Right lobe of liver (tissue), 6 donors: ENCODE measurements at regions not wholly inside any gene's neighbourhood (a gene's known extent, or its start where the extent isn't known, plus 50 kb on each side); places are given as distances from the start of the nearest gene placed in this dataset.
A peak's percentile ranks its signal among the peaks of the same experiment; 100 is the strongest.

Source experiments
- ATAC-seq, 4 donors: fragments of 200-7000 bp; cut with Tn5 transposase; one replicate each; pipeline ENCODE4 v1.9.1; 2020; ENCODE audit warnings: mild to moderate bottlenecking in 4 of 4, moderate library complexity in 4 of 4
- DNase-seq, 3 donors: peaks; one replicate each; pipeline ENCODE4 v3.0.0-alpha.2; 2020
- H3K27ac ChIP-seq, 3 donors: fragments of 200-600 bp; one replicate each; pipeline ENCODE4 v1.8.0; 2022
- H3K27me3 ChIP-seq, 2 donors: fragments of 200-600 bp; one replicate each; pipeline ENCODE4 v1.8.0; 2022
- H3K36me3 ChIP-seq, 4 donors: fragments of 200-600 bp; sonication (generic) in 1 of 4; one replicate each; pipeline versions ENCODE4 v1.5.1 to v1.8.0; 2017 to 2022; ENCODE audit warnings: control low read depth in 1 of 4
- H3K4me1 ChIP-seq, 4 donors: fragments of 200-600 bp; sonication (generic) in 1 of 4; one replicate each; pipeline versions ENCODE4 v1.5.1 to v1.8.0; 2017 to 2022; ENCODE audit warnings: control low read depth in 1 of 4
- H3K4me3 ChIP-seq, 3 donors: fragments of 200-600 bp; one replicate each; pipeline ENCODE4 v1.8.0; 2022
- H3K9me3 ChIP-seq, 4 donors: fragments of 200-600 bp; sonication (generic) in 1 of 4; one replicate each; pipeline versions ENCODE4 v1.5.1 to v1.8.0; 2017 to 2022; ENCODE audit warnings: control low read depth in 1 of 4
- CTCF ChIP-seq, 4 donors: fragments of 200-600 bp in 3 of 4; fragments of 450-650 bp in 1 of 4; IDR thresholded peaks; one replicate each; pipeline versions ENCODE4 v1.5.1 to v1.8.0; 2016 to 2022; ENCODE audit warnings: antibody characterized with exemption in 4 of 4, mild to moderate bottlenecking in 2 of 4
- POLR2A ChIP-seq: fragments of 450-650 bp; IDR thresholded peaks from one replicate; pipeline ENCODE4 v1.6.1; 2017; ENCODE audit warnings: antibody characterized with exemption, mild to moderate bottlenecking
- WGBS: methylation state at CpG from one replicate; pipeline ENCODE4 v1.1.6; 2018; ENCODE audit warnings: low coverage, low lambda C conversion rate; ENCODE audit not compliant: insufficient coverage; ENCODE audit errors: missing lambda C conversion rate; 5-methylcytosine and 5-hydroxymethylcytosine counted together
- intact Hi-C, 2 donors: fragments of 100-400 bp; cut with DNase I; formaldehyde crosslinking; loops; one replicate each; pipeline versions ENCODE4 v1.11.2 to v1.14.1; 2022
- donor health status: DM: no; HTN: yes; CAD: no.
- donor health status: DM: no; HTN: no; CAD: no.
- donor health status: DM: no; HTN: no; CAD: no.
- donor health status: DM: no; HTN: yes; CAD: no.
- donor health status: DM: no; HTN: yes; CAD: no.

- H3K27ac ChIP-seq = no peak overlapping the region
- intact Hi-C loops = no loop called here
- 49% methylated on average over 4 of the region's 4 CpGs for WGBS
Measured at GRCh38 chr15:69718916-69719315, 266.3 kb downstream of the RPLP1 start.

GRCh38 chr15:69719527-69720240 is 267.1 kb downstream of the RPLP1 start:
- H3K4me1 ChIP-seq = no peaks in the 10 kb centered on the region
- no peaks in the 10 kb centered on the region for H3K27me3 ChIP-seq
- intact Hi-C loops = no loop called here
- H3K36me3 ChIP-seq = no peaks in the 10 kb centered on the region
- TF ChIP-seq POLR2A = no peak
- no peak for TF ChIP-seq CTCF (IDR thresholded peaks at IDR 0.05)
- WGBS = 28% methylated on average over 2 of the region's 4 CpGs
- no peaks in the 10 kb centered on the region for H3K9me3 ChIP-seq
- DNase-seq (no peak), ATAC-seq (peak; percentile 36 to 63 (median 60))
- peak overlapping the region in 1 of 3 donors; percentile 3 for H3K27ac ChIP-seq
- H3K4me3 ChIP-seq = no peak overlapping the region

More at GRCh38 chr15:69718916-69719315, 266.3 kb downstream of the RPLP1 start:
- no peak for TF ChIP-seq CTCF (IDR thresholded peaks at IDR 0.05)
- TF ChIP-seq POLR2A = no peak
- H3K27me3 ChIP-seq = no peaks in the 10 kb centered on the region
- no peak overlapping the region for H3K4me3 ChIP-seq
- DNase-seq (no peak), ATAC-seq (peak; percentile 30 to 42 (median 36))
- H3K36me3 ChIP-seq = no peaks in the 10 kb centered on the region
- H3K4me1 ChIP-seq = peaks cover 0 to under 1% (median 0%) of the 10 kb centered on the region in 4 donors
- no peaks in the 10 kb centered on the region for H3K9me3 ChIP-seq

DNA sequence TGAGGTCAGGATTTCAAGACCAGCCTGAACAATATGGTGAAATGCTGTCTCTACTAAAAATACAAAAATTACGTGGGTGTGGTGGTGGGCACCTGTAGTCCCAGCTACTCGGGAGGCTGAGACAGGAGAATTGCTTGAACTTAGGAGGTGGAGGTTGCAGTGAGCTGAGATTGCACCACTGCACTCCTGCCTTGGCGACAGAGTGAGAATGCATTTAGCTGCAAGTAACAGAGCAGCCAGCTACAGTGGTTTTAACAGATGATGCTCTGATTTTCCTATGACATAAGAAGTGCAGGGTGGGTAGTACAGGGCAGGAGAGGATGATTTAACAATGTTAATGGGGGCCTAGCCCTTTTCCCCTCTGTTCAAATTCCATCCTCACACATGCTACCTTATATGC is 267.9 kb downstream of the RPLP1 start:
- Histone ChIP-seq H3K27me3 (no peaks in the 10 kb centered on the region), H3K4me1 (no peaks in the 10 kb centered on the region), H3K4me3 (no peak overlapping the region), H3K36me3 (no peaks in the 10 kb centered on the region), H3K27ac (no peak overlapping the region), H3K9me3 (no peaks in the 10 kb centered on the region)
- DNase-seq (no peak), ATAC-seq (no peak)
- no CpG with 5 or more reads among the region's 3 CpGs for WGBS
- TF ChIP-seq POLR2A = no peak
- no peak for TF ChIP-seq CTCF (IDR thresholded peaks at IDR 0.05)
- intact Hi-C loops = no loop called here

- DNase-seq (no peak), ATAC-seq (no peak)
- Histone ChIP-seq H3K4me1 (no peaks in the 10 kb centered on the region), H3K27me3 (no peaks in the 10 kb centered on the region), H3K36me3 (no peaks in the 10 kb centered on the region), H3K4me3 (no peak overlapping the region), H3K27ac (no peak overlapping the region), H3K9me3 (no peaks in the 10 kb centered on the region)
- intact Hi-C loops = no loop called here
- 47% methylated on average over 5 of the region's 5 CpGs for WGBS
- TF ChIP-seq CTCF (IDR thresholded peaks at IDR 0.05) (no peak), POLR2A (no peak)
Measured at GRCh38 chr15:69722924-69723323, 270.3 kb downstream of the RPLP1 start.
